Gastroesophageal sphincter (tissue), 3 donors: ENCODE measurements at regions not wholly inside any gene's neighbourhood (a gene's known extent, or its start where the extent isn't known, plus 50 kb on each side); places are given as distances from the start of the nearest gene placed in this dataset.

Experiments used
- CTCF ChIP-seq, 4 experiments: fragments of 200-600 bp in 2 of 4; fragments of 450-650 bp in 2 of 4; sonication (generic) in 1 of 4; IDR thresholded peaks; one replicate each; pipeline ENCODE4 v1.5.1; 2017 to 2019; ENCODE audit warnings: antibody characterized with exemption in 4 of 4, mild to moderate bottlenecking in 2 of 4, moderate library complexity in 2 of 4
- EP300 ChIP-seq: sonication (generic); formaldehyde crosslinking; IDR thresholded peaks from one replicate; pipeline ENCODE4 v1.6.1; 2017; ENCODE audit warnings: antibody characterized with exemption, mild to moderate bottlenecking
- POLR2A ChIP-seq, 2 donors: fragments of 450-650 bp; IDR thresholded peaks; one replicate each; pipeline ENCODE4 v1.6.1; 2017; ENCODE audit warnings: antibody characterized with exemption in 2 of 2, mild to moderate bottlenecking in 2 of 2, moderate library complexity in 1 of 2
- POLR2AphosphoS5 ChIP-seq: sonication (generic); formaldehyde crosslinking; IDR thresholded peaks from one replicate; pipeline ENCODE4 v1.6.1; 2017; ENCODE audit warnings: antibody characterized with exemption

- TF ChIP-seq CTCF (IDR thresholded peaks at IDR 0.05), result no peak
- no peak for TF ChIP-seq POLR2A (IDR thresholded peaks at IDR 0.05)
- no peak for TF ChIP-seq EP300
- no peak for TF ChIP-seq POLR2AphosphoS5
Measured at GRCh38 chr2:217517402-217517801, 485.4 kb downstream of the TNS1 start.
